Hematopoietic multipotent progenitor cell treated with erythropoietin and hydrocortisone succinate and interleukin-3 and kit ligand, for 6 days (in vitro differentiated cells): ENCODE measurements at regions not wholly inside any gene's neighbourhood (a gene's known extent, or its start where the extent isn't known, plus 50 kb on each side); places are given as distances from the start of the nearest gene placed in this dataset.
A peak's percentile ranks its signal among the peaks of the same experiment; 100 is the strongest.

ENCODE experiments used
- DNase-seq: peaks from one replicate; pipeline ENCODE4 v3.0.0-alpha.2; 2015

DNA sequence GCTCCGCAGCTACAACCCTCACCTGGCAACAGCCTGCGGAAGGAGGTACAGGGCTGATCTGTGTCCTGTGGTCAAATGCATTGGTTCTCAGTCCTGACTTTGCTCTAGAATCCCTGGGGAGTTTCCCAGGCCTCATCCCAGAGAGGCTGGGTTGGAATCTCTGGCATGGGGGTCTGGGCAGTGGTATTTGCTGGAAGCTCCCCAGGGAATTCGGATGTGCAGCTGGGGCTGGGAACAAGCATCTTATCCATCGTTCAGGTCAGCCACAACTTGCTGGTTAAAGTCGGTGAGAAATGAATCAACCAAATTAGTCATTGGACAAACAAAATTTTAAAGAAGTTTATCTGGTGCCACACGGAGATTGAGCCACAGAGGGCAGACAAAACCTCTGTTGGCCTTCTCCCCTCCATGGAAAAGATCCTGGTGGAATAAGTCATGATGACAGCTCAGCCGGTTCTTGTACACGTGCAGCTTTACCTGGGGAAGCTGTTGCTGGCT, 231.2 kb downstream of the FOXL1 start:
- no peak for DNase-seq

DNA sequence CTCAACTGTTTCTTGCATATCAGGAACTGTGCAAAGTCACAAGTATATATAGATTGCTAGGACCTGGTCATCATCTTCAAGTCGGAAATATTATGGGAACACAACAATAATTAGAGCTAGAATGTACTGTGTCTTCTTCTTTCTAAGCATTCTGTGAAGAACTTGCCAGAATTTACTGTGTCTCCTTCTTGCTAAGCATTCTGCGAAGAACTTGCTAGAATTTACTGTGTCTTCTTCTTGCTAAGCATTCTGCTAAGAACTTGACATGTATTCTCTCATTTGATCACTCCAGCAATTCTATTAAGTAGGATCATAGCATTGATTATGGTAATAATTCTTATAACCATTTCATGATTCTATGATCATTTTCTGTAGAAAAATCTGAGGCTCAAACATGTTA, 231.7 kb downstream of the FOXL1 start:
- no peak for DNase-seq

GRCh38 chr16:86812363-86812970, 234.1 kb downstream of the FOXL1 start:
- DNase-seq = no peak

DNA sequence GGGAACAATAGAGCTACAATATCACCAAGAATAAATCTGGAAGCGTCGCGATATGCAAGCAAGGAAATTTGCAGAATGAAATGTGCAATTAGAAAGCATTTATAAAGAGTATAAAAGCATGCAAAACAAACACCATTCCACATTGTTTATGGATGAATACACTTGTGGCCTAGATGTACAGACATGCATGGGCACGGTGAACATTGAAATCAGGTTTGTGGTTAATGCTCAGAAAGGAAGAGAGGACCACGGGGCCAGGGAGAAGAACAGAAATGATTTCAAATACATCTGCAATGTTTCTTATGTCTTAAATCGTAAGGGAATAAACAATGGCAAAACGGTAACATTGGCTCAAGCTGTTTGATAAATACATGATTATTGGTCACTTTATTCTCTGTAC, 235.9 kb downstream of the FOXL1 start:
- DNase-seq = no peak

DNA sequence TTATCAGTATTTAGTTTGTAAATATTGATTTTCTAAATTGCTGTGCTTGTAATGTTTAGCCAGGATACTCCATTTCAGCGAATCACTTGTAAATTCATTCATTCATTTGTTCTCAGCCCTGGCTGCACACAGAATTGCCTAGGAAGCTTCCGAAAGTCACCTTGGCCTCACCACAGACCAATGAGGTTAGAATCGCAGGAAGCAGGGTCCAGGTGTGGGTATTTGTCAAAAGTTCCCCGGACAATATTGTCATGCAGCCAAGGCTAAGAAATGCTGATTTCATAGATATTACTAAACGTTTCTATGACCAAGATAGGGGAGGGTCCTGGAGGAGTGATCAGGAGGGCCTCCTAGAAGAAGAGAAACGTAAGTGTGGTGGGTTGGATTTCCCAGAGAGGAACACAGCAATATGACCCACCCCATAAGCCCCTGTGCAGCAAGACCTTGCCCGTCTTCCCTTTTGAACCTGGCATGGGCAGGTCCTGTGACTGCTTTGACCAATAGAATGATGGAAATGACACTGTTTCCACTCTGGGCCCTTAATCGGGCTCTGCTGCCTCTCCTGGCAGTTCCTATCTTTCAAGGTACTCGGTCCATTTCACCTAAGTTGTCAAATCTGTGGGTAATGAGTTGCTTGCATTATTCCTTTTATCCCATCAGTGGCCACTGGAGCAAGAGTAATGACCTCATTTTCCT, 238.7 kb downstream of the FOXL1 start:
- DNase-seq = no peak

- DNase-seq = peak; percentile 4
These were observed 240.6 kb downstream of the FOXL1 start for GRCh38 chr16:86818671-86819532.

GRCh38 chr16:86819533-86819892, 241.2 kb downstream of the FOXL1 start:
- DNase-seq = no peak

DNA sequence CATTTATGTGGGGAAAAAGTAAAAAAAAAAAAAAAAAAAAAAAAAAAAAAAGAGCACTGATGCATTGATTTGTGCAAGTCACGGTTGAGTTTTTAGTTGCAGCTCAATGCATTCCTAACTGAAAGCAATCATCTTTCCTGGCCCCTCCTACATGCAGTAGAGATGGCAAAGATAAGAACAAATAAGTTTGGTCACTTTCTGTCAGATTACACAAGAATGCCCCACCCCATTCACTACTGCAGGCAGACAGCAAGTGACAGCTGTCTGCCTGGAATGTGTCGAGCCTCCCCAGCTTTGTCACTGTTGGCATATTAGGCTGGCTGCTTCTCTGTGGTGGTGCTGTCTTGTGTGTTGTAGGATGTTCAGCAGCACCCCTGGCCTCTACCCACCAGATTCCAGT, 243.5 kb downstream of the FOXL1 start:
- no peak for DNase-seq

- no peak for DNase-seq
These were observed 244.8 kb downstream of the FOXL1 start for GRCh38 chr16:86823125-86823524.

GRCh38 chr16:86823888-86824671, 245.7 kb downstream of the FOXL1 start:
- DNase-seq = no peak

GRCh38 chr16:86824751-86825296, 246.5 kb downstream of the FOXL1 start:
- DNase-seq = no peak

GRCh38 chr16:86825631-86826030, 247.3 kb downstream of the FOXL1 start:
- no peak for DNase-seq

- DNase-seq = no peak
These were observed 248.6 kb downstream of the FOXL1 start for GRCh38 chr16:86826941-86827340.

DNA sequence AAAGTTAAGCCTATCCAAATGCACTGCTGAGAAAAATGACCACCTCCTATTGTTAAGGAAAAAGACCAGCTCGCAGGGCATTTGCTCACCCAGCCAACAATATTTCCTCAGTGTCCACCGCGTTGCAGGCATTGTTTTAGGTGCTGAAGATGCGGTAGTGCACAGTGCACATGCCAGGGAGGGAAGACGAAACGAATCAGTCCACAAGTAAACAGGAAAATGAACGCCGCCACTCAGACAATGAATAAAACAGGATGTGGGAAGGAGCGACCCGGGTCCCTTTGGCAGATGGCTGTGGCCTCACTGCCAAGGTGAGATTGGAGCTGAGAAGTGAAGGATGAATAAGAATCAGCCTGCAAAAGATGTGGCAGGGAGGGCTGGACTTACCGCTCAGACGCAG, 249.2 kb downstream of the FOXL1 start:
- no peak for DNase-seq

- no peak for DNase-seq
These were observed 249.9 kb downstream of the FOXL1 start for GRCh38 chr16:86828202-86828601.

- no peak for DNase-seq
These were observed 250.3 kb downstream of the FOXL1 start for GRCh38 chr16:86828653-86829052.

- no peak for DNase-seq
These were observed 253.0 kb downstream of the FOXL1 start for GRCh38 chr16:86831366-86831765.

GRCh38 chr16:86833136-86833535, 254.8 kb downstream of the FOXL1 start:
- DNase-seq = no peak

DNA sequence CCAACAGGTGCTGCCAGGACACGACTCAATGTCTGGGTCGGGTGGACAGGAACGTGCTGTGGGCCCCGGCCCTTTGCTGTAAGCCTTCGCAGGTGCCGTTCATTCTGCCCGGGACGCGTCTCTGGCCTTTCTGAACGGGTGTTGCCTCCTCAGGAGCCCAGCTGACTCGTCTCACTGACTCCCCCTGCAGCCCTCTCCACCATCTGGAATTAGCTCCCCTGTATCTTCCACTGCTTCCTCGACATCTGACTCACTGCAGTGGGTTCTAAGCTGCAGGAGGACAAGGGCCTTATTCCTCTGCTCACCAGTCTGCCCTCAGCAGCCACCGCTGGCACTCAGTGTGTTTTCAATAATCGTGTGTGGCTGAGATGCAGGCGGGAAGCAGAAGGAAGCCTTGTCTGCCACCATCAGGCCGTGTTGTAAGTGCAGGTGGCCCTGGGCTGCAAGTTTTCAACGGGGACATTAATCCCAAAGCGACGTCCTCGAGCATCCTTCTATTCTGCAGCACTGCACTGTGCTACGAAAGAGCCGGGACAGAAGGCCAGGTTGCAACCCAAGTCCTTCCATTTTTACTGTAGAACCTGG, 256.2 kb downstream of the FOXL1 start:
- no peak for DNase-seq

DNA sequence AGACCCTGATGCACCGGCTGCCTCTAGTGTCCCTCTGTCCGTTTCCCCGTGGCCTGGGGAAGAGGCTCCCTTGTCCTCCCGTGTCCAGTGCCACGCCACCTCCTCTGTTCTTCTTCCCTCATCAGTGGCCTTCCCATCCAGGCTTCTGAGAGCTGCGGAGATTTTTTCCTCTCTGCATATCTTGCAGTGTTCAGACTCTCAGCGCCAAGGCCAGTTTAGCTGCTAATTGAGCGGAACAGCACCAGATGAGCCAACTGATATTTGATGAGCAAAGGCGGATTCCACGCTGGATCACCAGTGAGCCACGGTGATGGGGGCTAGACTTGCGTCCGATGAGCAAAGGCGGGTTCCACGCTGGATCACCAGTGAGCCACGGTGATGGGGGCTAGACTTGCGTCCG, 257.6 kb downstream of the FOXL1 start:
- no peak for DNase-seq

- DNase-seq = no peak
These were observed 258.3 kb downstream of the FOXL1 start for GRCh38 chr16:86836503-86837129.

- DNase-seq = no peak
These were observed 265.5 kb downstream of the FOXL1 start for GRCh38 chr16:86843812-86844211.
